RPMI7951 (cell line): ENCODE measurements at regions not wholly inside any gene's neighbourhood (a gene's known extent, or its start where the extent isn't known, plus 50 kb on each side); places are given as distances from the start of the nearest gene placed in this dataset.
"Not testable (repeated sequence)": the region's sequence is repeated elsewhere in the genome, so short reads cannot be mapped to it uniquely, and the experiment has no call there.

Experiments used
- DNase-seq: peaks from one replicate; pipeline ENCODE4 v3.0.0-alpha.2; 2012; ENCODE audit warnings: low read depth

DNA sequence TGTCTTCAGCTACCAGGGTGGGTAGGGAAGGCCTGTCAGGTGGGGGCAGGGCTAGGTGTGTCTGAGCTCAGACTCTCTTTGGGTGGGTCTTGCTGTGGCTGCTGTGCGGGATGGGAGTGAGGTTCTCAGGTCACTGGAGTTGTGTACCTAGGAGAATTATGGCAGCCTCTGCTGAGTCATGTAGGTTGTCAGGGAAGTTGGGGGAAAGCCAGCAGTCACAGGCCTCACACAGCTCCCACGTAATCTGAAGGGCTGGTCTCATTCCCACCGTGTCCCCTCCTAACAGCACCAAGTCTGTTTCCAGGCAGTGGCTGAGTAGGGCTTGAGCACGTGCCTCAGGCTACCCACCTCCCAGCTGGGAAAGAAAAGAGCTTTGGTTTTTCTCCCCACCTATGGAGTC lies 67.0 kb downstream of the CHCHD4 start:
- DNase-seq = peak; percentile 22

DNA sequence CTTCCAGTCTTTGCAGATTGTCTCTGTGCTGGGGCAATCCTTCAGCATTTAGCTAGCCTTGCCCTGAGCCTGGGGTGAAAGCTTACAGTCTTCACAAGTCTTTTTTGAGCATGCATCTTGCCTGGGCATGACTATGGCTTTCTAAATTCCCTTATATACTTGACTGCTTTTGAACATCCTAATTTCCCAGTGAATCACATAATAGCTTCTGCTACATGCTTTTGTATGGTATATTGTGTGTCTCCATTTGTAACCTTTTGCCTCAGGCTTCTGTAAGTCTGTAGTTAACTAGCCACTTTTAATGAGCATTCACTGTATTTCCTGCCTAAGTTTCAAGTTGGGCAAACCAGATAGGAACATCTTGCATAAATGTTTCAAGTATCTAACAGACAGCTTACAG lies 76.8 kb downstream of the CHCHD4 start:
- DNase-seq = no peak

GRCh38 chr3:14047027-14047426 lies 77.6 kb downstream of the CHCHD4 start:
- DNase-seq = no peak

DNA sequence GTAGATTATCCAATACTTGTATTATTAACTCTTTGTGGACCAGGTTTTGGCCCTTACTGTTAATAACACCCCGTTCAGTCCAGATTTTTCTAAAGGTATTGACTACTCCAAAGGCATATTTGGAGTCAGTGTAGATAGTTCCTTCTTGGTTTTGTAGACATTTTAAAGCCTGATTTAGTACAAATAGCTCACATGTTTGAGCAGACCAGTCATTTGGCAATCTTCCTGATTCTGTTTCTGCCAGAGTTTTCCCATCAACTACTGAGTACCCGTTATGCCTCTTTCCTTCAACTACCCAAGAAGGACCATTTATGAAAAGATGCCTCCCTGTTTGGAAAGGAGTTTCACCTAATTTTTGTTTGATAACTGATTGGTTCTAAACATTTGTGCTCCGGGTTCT lies 82.0 kb downstream of the CHCHD4 start:
- DNase-seq = peak; percentile 31

DNA sequence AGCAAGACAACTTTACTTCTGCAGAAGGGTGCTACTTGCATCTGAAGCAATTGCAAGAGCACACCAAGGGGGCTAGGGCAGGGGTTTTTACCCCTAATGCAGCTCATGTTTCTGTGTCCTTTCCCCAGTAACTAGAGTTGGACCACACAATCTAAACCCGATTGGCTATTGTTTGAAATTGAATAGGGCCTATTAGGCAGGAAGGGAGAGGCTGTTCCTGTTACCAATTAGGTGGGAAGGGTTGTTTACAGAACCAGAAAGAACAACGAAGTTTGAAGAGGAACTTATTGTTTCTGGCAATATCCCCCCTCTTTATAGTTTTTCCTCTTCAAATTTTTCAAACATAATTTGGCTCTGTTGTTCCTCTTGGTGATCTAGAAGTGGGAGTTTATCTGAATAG lies 85.5 kb downstream of the CHCHD4 start:
- no peak for DNase-seq

DNA sequence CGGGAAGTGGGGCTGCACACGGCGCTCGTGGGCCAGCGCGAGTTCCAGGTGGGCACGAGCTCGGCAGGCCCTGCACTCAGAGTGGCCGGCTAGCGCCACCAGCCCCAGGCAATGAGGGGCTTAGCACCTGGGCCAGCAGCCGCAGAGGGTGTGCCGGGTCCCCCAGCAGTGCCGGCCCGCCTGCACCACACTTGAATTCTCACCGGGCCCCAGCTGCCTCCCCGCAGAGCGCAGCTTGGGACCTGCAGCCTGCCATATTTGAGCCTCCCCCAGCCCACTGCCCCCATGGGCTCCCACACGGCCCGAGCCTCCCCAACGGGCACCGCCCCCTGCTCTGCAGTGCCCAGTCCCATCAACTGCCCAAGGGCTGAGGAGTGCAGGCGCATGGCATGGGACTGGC lies 87.5 kb downstream of the CHCHD4 start:
- no peak for DNase-seq

- DNase-seq = no peak
Measured at GRCh38 chr3:14033023-14033422, 91.6 kb downstream of the CHCHD4 start.

- DNase-seq = peak; percentile 20
Measured at GRCh38 chr3:14031271-14031670, 93.4 kb downstream of the CHCHD4 start.

DNA sequence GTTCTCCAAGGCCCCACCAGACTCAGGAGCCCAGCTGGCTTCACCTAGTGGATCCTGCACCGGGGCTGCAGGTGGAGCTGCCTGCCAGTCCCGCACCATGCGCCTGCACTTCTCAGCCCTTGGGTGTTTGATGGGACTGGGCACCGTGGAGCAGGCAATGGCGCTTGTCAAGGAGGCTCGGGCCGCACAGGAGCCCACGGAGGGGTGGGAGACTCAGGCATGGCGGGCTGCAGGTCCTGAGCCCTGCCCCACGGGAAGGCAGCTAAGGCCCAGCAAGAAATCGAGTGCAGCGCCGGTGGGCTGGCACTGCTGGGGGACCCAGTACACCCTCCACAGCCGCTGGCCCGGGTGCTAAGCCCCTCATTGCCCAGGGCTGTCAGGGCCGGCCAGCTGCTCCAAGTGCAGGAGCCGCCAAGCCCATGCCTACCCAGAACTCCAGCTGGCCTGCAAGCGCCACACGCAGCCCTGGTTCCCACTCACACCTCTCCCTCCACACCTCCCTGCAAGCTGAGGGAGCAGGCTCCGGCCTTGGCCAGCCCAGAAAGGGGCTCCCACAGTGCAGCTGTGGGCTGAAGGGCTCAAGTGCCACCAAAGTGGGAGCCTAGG lies 95.2 kb downstream of the CHCHD4 start:
- DNase-seq = not testable (repeated sequence)

DNA sequence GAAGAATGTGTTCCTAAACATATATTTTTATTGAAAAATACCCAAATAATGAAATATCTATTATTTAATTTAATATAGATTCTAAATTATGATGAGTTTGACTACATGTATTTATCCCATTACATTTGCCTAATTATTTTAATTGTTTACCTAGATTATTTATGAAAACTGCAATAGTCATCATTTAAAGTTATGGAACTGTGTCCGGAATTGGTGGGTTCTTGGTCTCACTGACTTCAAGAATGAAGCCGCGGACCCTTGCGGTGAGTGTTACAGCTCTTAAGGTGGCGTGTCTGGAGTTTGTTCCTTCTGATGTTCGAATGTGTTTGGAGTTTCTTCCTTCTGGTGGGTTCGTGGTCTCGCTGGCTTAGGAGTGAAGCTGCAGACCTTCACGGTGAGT lies 96.5 kb downstream of the CHCHD4 start:
- not testable (repeated sequence) for DNase-seq

DNA sequence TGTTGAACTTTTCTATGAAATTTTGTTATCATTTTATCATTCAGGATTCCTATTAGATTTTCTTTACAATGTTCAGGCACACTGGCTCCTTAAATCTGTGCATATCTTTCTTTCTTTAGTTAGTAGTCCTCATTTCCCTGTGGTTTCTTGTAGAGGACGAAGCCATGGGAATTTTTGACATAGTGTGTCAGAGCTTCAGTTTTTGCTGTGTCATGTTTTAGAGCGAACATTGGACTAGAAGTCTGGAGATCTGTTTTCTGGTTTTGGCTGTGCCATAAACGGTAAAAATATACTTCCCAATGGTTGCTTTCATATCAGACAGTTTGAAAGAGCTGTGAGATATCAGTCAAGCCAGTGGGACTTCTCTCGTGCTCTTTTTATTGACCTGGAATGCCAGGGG lies 105.2 kb downstream of the CHCHD4 start:
- peak; percentile 35 for DNase-seq

- peak; percentile 6 for DNase-seq
Measured at GRCh38 chr3:14016900-14017475, 107.7 kb downstream of the CHCHD4 start.

DNA sequence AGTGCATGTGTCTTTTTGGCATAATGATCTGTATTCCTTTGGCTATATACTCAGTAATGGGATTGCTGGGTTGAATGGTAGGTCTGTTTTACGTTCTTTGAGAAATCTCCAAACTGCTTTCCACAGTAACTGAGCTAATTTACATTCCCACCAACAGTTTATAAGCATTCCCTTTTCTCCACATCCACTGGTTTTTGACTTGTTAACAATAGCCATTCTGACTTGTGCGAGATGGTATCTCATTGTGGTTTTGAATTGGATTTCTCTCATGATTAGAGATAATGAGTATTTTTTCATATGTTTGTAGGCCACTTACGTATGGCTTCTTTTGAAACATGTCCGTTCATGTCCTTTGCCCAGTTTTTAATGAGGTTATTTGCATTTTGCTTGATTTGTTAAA lies 117.7 kb downstream of the CHCHD4 start:
- DNase-seq = no peak

DNA sequence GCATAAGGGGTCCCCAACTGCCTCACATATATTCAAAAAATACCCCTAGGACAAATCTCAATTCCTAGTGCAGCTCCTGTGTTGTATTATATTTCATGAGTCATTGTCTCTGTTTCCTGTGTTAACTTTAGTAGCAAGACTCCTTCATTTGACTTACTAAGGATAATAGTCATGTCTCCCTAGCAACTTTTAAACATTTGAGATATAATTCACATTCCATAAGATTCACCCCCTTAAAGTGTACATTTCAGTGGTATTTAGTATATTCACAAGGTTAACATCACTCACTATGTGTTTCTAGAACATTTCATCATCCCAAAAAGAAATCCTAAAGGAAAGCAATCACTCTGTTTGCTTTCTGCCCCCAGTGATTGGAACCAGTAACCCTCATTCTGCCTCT lies 121.3 kb upstream of the WNT7A start:
- peak; percentile 18 for DNase-seq

GRCh38 chr3:14000556-14000955 lies 120.7 kb upstream of the WNT7A start:
- peak; percentile 3 for DNase-seq

DNA sequence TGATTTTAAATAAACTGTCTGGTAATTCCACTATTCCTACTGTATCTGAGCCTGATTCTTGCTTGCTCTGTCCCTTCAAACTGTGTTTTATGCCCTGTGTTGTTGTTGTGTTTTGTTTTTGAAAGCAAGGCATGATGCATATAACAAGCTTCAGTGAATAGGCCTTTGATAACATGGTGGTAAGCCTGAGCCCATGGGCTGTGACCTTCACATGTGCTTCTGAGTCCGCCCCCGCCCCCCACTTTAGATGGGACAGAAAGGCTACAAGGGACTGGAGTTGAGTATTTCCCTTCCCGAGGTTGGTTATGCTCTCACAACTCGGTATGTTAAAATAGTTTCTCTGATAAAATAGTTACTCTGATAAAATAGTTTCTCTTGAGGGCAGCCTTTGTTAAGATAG lies 119.0 kb upstream of the WNT7A start:
- DNase-seq = no peak

DNA sequence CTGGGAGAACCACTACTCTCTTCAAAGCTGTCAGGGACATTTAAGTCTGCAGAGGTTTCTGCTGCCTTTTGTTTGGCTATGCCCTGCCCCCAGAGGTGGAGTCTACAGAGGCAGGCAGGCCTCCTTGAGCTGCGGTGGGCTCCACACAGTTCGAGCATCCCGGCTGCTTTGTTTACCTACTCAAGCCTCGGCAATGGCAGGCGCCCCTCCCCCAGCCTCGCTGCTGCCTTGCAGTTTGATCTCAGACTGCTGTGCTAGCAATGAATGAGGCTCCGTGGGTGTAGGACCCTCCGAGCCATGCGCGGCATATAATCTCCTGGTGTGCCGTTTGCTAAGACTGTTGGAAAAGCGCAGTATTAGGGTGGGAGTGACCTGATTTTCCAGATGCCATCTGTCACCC lies 115.3 kb upstream of the WNT7A start:
- DNase-seq = not testable (repeated sequence)

GRCh38 chr3:13988925-13989324 lies 109.1 kb upstream of the WNT7A start:
- DNase-seq = not testable (repeated sequence)

DNA sequence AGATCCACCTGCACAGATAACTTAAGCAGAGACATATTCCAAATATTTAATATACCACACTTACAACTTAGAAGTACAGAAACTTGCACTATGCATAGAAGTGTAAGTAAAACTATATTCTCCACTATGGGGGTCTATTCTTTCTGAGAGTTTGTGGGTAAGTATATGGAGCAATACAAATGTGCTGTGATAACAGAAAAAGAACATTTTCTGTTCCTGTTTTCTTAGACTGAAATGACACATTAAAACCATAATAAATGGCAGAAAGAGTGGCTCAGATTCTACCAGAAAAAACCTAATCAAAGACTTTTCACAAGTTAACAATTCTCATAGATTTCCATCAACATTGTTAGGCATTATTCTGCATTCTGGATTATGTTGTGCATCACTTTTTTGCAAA lies 96.6 kb upstream of the WNT7A start:
- DNase-seq = no peak

DNA sequence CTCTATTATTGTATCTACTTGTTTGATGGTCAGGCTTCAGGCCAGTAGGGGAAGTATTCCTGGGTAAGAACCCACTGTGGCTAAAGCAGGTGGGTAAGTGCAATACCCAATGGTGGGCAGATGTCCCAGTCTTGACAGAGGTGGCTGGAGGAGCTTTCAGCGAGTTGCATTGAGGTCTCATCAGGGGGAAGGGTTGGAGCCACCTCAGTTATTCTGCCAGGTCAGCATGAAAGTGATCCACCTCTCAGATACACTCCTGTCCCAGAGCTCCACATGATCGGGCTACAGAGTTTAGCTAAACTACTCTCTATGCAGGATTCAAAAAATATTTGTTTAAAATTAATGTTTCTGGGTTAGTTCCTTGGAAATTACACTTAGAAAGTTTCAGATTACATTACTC lies 95.8 kb upstream of the WNT7A start:
- DNase-seq = no peak

- no peak for DNase-seq
Measured at GRCh38 chr3:13972679-13973379, 93.0 kb upstream of the WNT7A start.

GRCh38 chr3:13966302-13966701 lies 86.4 kb upstream of the WNT7A start:
- DNase-seq = no peak

GRCh38 chr3:13963137-13963886 lies 83.4 kb upstream of the WNT7A start:
- DNase-seq = no peak
